ENCODE measurements at regions not wholly inside any gene's neighbourhood (a gene's known extent, or its start where the extent isn't known, plus 50 kb on each side); places are given as distances from the start of the nearest gene placed in this dataset.

DNA sequence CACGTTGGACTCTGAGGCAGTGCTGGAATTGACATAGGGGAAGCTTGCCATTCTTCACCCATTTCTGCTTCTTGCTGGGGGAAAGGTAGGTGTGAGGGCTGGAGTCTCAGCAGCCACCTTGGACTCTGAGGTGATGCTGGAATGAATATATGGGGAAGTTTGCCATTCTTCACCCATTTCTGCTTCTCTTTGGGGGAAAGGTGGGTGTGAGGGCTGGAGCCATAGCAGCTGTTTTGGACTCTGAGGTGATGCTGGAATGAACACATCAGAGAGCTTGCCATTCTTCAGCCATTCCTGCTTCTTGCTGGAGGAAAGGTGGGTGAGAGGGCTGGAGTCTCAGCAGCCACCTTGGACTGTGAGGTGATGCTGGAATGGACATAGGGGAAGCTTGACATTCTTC is 115.1 kb downstream of the CRLF2 start:
- TF ChIP-seq RFX5 (IDR thresholded peaks at IDR 0.05; ENCODE audit: low read depth, low read length) (no peak), NFE2L2 (IDR thresholded peaks at IDR 0.05; ENCODE audit: low read depth, low read length) (no peak), SMC3 (IDR thresholded peaks at IDR 0.05; ENCODE audit: low read depth, low read length) (no peak), POLR2A (IDR thresholded peaks at IDR 0.05; ENCODE audit: low read depth, low read length) (no peak), CEBPB (IDR thresholded peaks at IDR 0.05; ENCODE audit: low read depth, low read length) (no peak), MXI1 (IDR thresholded peaks at IDR 0.05; ENCODE audit: borderline replicate concordance, low read depth, low read length) (no peak), RAD21 (IDR thresholded peaks at IDR 0.05; ENCODE audit: low read length) (no peak), MAFK (IDR thresholded peaks at IDR 0.05; ENCODE audit: low read depth, low read length) (no peak), RCOR1 (IDR thresholded peaks at IDR 0.05; ENCODE audit: insufficient replicate concordance, low read length) (no peak), BHLHE40 (IDR thresholded peaks at IDR 0.05; ENCODE audit: low read depth, low read length) (no peak)
- TF ChIP-seq, protein P1, sequence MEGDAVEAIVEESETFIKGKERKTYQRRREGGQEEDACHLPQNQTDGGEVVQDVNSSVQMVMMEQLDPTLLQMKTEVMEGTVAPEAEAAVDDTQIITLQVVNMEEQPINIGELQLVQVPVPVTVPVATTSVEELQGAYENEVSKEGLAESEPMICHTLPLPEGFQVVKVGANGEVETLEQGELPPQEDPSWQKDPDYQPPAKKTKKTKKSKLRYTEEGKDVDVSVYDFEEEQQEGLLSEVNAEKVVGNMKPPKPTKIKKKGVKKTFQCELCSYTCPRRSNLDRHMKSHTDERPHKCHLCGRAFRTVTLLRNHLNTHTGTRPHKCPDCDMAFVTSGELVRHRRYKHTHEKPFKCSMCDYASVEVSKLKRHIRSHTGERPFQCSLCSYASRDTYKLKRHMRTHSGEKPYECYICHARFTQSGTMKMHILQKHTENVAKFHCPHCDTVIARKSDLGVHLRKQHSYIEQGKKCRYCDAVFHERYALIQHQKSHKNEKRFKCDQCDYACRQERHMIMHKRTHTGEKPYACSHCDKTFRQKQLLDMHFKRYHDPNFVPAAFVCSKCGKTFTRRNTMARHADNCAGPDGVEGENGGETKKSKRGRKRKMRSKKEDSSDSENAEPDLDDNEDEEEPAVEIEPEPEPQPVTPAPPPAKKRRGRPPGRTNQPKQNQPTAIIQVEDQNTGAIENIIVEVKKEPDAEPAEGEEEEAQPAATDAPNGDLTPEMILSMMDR (conservative IDR thresholded peaks at IDR 0.05; ENCODE audit: low read depth, low read length): no peak
- TF ChIP-seq, protein P2, sequence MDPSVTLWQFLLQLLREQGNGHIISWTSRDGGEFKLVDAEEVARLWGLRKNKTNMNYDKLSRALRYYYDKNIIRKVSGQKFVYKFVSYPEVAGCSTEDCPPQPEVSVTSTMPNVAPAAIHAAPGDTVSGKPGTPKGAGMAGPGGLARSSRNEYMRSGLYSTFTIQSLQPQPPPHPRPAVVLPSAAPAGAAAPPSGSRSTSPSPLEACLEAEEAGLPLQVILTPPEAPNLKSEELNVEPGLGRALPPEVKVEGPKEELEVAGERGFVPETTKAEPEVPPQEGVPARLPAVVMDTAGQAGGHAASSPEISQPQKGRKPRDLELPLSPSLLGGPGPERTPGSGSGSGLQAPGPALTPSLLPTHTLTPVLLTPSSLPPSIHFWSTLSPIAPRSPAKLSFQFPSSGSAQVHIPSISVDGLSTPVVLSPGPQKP (IDR thresholded peaks at IDR 0.05; ENCODE audit: borderline replicate concordance, low read depth, low read length): no peak
